ENCODE measurements at regions not wholly inside any gene's neighbourhood (a gene's known extent, or its start where the extent isn't known, plus 50 kb on each side); places are given as distances from the start of the nearest gene placed in this dataset.

DNA sequence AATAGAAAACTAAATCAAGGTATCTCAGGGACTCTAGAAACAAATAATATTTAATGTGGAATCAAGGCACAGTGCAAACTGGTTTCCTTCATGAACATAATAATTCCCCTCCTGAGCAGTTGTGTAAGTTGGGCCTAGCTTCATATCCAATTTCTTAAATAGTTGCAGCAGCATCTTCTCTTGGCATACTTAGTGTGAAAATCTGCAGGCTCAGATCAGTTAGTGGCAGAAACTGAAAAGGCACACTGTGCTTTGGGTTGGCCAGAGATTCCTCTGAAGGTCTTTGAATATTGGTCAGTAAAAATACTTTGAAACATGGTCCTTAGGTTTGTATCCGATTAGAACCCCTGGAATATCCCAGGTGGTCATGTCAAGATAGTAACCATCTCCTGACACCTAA, 52.5 kb downstream of the CHRM3 start:
- Histone ChIP-seq H3K4me3 (no peak overlapping the region), H2AFZ (no peak overlapping the region), H3K79me2 (replicated peaks; ENCODE audit: insufficient read depth) (no peaks in the 10 kb centered on the region), H4K20me1 (replicated peaks; ENCODE audit: insufficient read depth) (no peaks in the 10 kb centered on the region), H3K27me3 (ENCODE audit: insufficient read depth) (no peaks in the 10 kb centered on the region), H3F3A (replicated peaks; ENCODE audit: low read depth) (no peaks in the 10 kb centered on the region), H3K4me1 (ENCODE audit: insufficient read depth) (no peaks in the 10 kb centered on the region), H3K36me3 (ENCODE audit: insufficient read depth) (no peaks in the 10 kb centered on the region), H3K27ac (ENCODE audit: low read depth) (no peak overlapping the region), H3K9me2 (ENCODE audit: insufficient read depth) (no peaks in the 10 kb centered on the region), H3K4me2 (no peak overlapping the region)
- H3K4me1 Mint-ChIP-seq, result no peaks in the 10 kb centered on the region
- H3K4me3 Mint-ChIP-seq, result no peak overlapping the region
- H3K27ac Mint-ChIP-seq, result no peak overlapping the region
- DNase-seq (ENCODE audit: low spot score) (no peak), ATAC-seq (no peak)
- H3K27me3 Mint-ChIP-seq (ENCODE audit: insufficient read depth, low read depth, poor library complexity), result no peaks in the 10 kb centered on the region
- H3K9me3 Mint-ChIP-seq, result no peaks in the 10 kb centered on the region
- H3K36me3 Mint-ChIP-seq (ENCODE audit: low read depth), result no peaks in the 10 kb centered on the region
- TF ChIP-seq POLR2AphosphoS5 (IDR thresholded peaks at IDR 0.05; ENCODE audit: low read depth), result no peak
- TF ChIP-seq STAT1 (IDR thresholded peaks at IDR 0.05; ENCODE audit: unreplicated experiment), result no peak
- TF ChIP-seq EZH2phosphoT487 (IDR thresholded peaks at IDR 0.05; ENCODE audit: unreplicated experiment), result no peak
- TF ChIP-seq, protein P1, sequence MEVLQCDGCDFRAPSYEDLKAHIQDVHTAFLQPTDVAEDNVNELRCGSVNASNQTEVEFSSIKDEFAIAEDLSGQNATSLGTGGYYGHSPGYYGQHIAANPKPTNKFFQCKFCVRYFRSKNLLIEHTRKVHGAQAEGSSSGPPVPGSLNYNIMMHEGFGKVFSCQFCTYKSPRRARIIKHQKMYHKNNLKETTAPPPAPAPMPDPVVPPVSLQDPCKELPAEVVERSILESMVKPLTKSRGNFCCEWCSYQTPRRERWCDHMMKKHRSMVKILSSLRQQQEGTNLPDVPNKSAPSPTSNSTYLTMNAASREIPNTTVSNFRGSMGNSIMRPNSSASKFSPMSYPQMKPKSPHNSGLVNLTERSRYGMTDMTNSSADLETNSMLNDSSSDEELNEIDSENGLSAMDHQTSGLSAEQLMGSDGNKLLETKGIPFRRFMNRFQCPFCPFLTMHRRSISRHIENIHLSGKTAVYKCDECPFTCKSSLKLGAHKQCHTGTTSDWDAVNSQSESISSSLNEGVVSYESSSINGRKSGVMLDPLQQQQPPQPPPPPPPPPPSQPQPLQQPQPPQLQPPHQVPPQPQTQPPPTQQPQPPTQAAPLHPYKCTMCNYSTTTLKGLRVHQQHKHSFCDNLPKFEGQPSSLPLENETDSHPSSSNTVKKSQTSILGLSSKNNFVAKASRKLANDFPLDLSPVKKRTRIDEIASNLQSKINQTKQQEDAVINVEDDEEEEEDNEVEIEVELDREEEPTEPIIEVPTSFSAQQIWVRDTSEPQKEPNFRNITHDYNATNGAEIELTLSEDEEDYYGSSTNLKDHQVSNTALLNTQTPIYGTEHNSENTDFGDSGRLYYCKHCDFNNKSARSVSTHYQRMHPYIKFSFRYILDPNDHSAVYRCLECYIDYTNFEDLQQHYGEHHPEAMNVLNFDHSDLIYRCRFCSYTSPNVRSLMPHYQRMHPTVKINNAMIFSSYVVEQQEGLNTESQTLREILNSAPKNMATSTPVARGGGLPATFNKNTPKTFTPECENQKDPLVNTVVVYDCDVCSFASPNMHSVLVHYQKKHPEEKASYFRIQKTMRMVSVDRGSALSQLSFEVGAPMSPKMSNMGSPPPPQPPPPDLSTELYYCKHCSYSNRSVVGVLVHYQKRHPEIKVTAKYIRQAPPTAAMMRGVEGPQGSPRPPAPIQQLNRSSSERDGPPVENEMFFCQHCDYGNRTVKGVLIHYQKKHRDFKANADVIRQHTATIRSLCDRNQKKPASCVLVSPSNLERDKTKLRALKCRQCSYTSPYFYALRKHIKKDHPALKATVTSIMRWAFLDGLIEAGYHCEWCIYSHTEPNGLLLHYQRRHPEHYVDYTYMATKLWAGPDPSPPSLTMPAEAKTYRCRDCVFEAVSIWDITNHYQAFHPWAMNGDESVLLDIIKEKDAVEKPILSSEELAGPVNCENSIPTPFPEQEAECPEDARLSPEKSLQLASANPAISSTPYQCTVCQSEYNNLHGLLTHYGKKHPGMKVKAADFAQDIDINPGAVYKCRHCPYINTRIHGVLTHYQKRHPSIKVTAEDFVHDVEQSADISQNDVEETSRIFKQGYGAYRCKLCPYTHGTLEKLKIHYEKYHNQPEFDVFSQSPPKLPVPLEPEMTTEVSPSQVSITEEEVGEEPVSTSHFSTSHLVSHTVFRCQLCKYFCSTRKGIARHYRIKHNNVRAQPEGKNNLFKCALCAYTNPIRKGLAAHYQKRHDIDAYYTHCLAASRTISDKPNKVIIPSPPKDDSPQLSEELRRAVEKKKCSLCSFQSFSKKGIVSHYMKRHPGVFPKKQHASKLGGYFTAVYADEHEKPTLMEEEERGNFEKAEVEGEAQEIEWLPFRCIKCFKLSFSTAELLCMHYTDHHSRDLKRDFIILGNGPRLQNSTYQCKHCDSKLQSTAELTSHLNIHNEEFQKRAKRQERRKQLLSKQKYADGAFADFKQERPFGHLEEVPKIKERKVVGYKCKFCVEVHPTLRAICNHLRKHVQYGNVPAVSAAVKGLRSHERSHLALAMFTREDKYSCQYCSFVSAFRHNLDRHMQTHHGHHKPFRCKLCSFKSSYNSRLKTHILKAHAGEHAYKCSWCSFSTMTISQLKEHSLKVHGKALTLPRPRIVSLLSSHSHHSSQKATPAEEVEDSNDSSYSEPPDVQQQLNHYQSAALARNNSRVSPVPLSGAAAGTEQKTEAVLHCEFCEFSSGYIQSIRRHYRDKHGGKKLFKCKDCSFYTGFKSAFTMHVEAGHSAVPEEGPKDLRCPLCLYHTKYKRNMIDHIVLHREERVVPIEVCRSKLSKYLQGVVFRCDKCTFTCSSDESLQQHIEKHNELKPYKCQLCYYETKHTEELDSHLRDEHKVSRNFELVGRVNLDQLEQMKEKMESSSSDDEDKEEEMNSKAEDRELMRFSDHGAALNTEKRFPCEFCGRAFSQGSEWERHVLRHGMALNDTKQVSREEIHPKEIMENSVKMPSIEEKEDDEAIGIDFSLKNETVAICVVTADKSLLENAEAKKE (CRISPR knock-in tag; IDR thresholded peaks at IDR 0.05), result no peak
- TF ChIP-seq ZNF114 (CRISPR knock-in tag; IDR thresholded peaks at IDR 0.05), result no peak
- no peak for TF ChIP-seq ZNF331 (CRISPR knock-in tag; IDR thresholded peaks at IDR 0.05; ENCODE audit: low read depth)
- TF ChIP-seq EZH2 (IDR thresholded peaks at IDR 0.05; ENCODE audit: low read depth, unreplicated experiment), result no peak
- TF ChIP-seq CREB1 (CRISPR knock-in tag; IDR thresholded peaks at IDR 0.05; ENCODE audit: low read depth), result no peak
- TF ChIP-seq JUNB (IDR thresholded peaks at IDR 0.05; ENCODE audit: unreplicated experiment), result no peak
- TF ChIP-seq, protein P2, sequence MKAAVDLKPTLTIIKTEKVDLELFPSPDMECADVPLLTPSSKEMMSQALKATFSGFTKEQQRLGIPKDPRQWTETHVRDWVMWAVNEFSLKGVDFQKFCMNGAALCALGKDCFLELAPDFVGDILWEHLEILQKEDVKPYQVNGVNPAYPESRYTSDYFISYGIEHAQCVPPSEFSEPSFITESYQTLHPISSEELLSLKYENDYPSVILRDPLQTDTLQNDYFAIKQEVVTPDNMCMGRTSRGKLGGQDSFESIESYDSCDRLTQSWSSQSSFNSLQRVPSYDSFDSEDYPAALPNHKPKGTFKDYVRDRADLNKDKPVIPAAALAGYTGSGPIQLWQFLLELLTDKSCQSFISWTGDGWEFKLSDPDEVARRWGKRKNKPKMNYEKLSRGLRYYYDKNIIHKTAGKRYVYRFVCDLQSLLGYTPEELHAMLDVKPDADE (IDR thresholded peaks at IDR 0.05), result no peak
- TF ChIP-seq, protein P3, sequence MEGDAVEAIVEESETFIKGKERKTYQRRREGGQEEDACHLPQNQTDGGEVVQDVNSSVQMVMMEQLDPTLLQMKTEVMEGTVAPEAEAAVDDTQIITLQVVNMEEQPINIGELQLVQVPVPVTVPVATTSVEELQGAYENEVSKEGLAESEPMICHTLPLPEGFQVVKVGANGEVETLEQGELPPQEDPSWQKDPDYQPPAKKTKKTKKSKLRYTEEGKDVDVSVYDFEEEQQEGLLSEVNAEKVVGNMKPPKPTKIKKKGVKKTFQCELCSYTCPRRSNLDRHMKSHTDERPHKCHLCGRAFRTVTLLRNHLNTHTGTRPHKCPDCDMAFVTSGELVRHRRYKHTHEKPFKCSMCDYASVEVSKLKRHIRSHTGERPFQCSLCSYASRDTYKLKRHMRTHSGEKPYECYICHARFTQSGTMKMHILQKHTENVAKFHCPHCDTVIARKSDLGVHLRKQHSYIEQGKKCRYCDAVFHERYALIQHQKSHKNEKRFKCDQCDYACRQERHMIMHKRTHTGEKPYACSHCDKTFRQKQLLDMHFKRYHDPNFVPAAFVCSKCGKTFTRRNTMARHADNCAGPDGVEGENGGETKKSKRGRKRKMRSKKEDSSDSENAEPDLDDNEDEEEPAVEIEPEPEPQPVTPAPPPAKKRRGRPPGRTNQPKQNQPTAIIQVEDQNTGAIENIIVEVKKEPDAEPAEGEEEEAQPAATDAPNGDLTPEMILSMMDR (conservative IDR thresholded peaks at IDR 0.05; ENCODE audit: low read depth in 2 of 2), result no peak
- TF ChIP-seq, protein P4, sequence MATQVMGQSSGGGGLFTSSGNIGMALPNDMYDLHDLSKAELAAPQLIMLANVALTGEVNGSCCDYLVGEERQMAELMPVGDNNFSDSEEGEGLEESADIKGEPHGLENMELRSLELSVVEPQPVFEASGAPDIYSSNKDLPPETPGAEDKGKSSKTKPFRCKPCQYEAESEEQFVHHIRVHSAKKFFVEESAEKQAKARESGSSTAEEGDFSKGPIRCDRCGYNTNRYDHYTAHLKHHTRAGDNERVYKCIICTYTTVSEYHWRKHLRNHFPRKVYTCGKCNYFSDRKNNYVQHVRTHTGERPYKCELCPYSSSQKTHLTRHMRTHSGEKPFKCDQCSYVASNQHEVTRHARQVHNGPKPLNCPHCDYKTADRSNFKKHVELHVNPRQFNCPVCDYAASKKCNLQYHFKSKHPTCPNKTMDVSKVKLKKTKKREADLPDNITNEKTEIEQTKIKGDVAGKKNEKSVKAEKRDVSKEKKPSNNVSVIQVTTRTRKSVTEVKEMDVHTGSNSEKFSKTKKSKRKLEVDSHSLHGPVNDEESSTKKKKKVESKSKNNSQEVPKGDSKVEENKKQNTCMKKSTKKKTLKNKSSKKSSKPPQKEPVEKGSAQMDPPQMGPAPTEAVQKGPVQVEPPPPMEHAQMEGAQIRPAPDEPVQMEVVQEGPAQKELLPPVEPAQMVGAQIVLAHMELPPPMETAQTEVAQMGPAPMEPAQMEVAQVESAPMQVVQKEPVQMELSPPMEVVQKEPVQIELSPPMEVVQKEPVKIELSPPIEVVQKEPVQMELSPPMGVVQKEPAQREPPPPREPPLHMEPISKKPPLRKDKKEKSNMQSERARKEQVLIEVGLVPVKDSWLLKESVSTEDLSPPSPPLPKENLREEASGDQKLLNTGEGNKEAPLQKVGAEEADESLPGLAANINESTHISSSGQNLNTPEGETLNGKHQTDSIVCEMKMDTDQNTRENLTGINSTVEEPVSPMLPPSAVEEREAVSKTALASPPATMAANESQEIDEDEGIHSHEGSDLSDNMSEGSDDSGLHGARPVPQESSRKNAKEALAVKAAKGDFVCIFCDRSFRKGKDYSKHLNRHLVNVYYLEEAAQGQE (IDR thresholded peaks at IDR 0.05; ENCODE audit: unreplicated experiment), result no peak
- no peak for TF ChIP-seq NANOG (IDR thresholded peaks at IDR 0.05; ENCODE audit: borderline replicate concordance)

Measured in GM23338 (cell line).